ENCODE measurements at regions not wholly inside any gene's neighbourhood (a gene's known extent, or its start where the extent isn't known, plus 50 kb on each side); places are given as distances from the start of the nearest gene placed in this dataset.
"Not testable (repeated sequence)": the region's sequence is repeated elsewhere in the genome, so short reads cannot be mapped to it uniquely, and the experiment has no call there.

DNA sequence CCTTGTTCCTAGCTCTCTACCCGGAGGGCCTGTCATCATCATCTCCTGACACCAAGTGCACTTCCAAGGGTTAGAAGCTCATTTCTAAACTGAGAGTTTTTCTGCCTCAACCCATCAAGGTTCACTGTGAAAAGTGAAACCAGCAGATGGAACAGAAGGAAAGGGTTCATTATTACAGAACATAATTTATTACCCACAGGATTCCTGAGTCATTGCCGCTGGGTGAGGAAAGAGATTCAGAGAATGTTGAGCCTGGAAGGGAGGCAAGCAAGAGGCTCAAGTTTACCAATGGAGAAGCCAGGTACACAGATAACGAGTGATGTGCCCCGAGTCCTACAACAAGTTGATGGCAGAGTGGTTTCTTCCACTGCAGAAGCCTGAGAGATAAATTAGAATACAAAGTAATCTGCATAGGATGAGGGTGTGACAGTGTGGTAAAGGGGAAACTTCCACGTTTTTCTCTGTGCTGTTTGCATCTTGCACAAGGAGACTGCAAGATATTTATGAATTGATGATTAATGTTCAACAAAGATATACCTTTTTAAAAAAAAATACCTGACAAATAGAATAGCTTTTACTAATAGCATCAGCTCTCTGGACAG, 80.5 kb upstream of the SETMAR start:
- no peak for DNase-seq (ENCODE audit: low read depth, low spot score)

DNA sequence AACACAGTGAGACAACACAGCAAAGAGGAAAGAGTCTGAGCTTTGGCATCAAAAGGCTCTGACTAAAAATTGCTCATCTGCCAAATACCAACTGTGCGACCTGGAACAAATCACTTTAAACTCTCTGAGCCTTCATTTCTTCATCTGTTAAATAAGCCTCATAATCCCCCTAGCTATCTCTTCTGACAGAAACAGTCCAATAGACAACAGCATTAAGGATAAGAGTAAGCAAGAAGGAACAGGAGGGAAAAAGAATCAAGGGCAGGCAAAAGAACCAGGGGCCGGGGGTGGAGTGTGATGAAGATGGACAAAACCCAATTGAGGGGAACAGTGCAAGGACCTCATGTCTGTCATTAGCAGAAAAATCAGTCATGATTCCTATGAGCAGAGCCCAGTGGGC, 79.4 kb upstream of the SETMAR start:
- no peak for DNase-seq (ENCODE audit: low read depth, low spot score)

DNA sequence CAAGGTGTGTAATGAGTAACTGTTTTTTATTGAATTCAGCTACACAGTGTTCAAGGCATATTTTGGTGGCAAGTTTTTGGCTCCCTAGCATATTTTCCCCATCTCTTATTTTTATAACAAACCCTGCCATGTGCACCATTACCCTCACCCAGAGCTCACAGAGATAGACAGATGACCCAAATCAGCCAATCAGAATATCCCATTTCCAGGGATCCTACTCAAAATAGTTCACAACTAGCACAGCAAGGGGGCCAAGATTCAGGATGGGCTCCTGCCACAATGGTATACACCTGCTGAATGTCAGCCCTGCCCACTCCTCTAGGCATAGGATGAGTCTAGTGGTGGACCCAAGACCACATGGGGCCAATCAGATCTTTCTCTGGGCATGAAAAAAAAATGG, 78.8 kb upstream of the SETMAR start:
- DNase-seq (ENCODE audit: low read depth, low spot score), result no peak

DNA sequence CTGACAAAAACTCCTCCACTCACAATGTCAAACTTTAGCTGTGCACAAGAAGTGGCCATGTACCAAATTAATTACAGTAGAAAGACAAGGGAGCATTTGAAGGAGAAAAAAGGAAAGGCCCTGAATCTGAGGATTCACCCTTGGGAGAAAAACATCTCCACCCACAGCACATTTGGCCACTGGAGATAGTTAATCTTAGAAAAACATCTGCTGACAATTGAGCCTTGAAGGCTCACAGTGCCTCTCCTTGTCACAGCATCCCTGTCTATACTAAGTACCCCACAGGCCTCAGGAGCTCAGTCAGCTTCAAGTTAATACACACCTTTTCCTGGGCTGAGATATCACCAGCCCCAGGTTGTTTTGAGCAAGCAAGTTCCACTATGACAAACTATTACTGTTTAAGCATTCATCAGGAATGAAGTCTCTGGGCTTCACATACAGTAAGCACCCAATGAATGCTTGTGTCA, 78.1 kb upstream of the SETMAR start:
- no peak for DNase-seq (ENCODE audit: low read depth, low spot score)

DNA sequence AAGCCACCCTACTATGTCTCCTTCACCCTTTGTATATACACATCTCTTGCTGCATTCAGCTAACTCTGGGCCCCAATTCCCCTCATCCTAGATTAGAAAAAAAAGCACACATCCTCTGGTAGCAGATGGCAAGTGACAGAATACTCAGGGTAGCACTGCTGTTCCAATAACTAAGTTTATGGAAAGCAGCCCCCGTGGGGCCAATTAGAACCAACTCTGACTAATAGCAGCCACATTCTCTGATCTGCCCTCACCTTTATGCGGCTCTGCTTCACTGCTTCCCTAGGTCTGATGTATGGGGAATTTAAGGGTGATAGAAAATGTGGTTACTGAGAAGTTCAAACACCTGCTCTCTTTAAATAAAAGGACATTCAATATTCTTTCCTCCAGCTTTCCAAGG, 74.9 kb upstream of the SETMAR start:
- no peak for DNase-seq (ENCODE audit: low read depth, low spot score)

DNA sequence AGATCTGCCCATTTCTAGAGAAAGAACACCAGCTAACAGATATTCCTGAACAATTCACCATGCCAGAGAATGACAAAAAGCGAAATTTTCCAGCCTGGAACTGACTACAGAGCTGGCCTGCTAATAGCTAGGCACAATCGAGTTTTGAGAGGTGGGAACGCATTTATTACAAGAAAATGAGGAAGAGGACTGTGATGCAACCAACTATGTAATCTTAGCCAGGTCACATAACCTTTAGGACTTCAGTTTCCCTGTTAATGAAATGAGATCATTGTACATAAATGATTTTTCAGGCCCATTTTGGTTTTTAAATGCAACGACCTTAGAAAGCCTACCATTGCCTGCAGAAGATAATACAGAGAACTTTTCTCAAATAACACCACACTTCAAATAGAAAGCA, 72.1 kb upstream of the SETMAR start:
- no peak for DNase-seq (ENCODE audit: low read depth, low spot score)

DNA sequence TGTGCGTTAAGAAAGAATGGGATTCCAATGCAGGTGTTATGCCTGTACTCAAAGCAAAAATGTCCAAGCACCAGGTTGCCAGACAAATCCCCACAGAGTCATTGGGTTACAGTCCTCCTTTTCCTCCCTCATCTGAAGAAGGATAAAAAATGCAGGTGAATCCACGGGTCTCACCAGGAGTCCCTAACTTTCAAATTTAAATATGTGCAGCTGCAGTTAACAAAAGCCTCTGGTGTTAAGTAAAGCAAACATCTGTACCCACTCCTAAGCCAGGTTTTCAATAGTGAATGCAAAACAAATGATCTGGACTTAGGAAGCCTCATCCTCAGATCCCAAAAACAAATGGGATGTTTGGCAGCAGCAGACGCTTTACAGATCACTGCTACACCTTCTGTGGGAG, 70.4 kb upstream of the SETMAR start:
- DNase-seq (ENCODE audit: low read depth, low spot score), result no peak

DNA sequence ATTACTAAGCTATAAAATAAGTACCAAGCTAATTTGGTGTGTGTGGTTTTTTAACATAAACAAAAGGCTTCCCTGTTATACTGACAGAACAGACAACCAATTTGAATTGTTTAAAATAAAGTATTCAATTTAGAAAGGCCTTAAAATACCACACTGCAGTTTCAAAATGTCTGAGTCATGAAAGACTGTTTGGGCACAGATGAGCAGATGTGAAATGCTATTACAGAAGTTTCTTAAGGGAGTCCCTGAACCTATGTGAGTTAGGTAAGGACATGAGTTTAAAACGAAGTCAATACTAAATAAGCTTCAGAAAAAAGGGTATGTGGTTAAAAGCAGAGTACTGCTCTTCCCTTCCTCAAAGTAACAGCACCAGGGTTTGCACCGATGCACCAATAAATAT, 69.7 kb upstream of the SETMAR start:
- no peak for DNase-seq (ENCODE audit: low read depth, low spot score)

DNA sequence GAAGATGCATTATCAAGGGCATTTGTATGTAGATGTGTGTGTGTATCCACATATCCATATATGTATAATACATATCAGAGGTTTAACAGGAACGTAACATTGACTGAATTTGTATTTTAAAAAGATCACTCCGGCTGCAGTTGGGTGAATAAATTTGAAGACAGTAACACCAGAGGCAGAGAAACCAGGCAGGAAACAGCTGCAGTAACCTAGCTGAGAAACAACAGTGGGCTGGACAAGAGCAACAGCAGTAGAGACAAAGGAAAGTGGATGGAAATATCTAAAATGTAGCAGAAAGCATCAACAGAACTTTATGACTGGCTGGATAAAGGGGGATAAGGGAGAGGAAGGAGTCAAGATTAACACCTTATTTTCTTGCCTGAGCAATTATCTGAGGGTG, 68.3 kb upstream of the SETMAR start:
- no peak for DNase-seq (ENCODE audit: low read depth, low spot score)

DNA sequence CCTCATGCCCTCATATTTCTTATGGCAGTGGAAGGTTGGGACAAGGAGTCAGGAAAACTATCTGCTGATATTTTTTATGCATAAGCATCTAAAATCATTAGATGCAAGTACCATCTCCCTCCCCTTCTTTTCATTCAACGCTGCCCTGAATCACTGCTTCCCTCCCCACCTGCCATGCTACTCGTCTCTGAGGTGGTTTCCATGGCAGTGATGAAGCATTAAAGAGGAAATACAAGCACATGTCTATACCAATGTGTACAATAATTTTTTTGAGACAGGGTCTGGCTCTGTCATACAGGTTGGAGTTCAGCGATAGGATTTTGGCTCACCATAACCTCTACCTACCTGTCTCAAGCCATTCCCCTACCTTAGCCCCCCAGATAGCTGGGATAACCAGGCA, 67.5 kb upstream of the SETMAR start:
- DNase-seq (ENCODE audit: low read depth, low spot score), result no peak

DNA sequence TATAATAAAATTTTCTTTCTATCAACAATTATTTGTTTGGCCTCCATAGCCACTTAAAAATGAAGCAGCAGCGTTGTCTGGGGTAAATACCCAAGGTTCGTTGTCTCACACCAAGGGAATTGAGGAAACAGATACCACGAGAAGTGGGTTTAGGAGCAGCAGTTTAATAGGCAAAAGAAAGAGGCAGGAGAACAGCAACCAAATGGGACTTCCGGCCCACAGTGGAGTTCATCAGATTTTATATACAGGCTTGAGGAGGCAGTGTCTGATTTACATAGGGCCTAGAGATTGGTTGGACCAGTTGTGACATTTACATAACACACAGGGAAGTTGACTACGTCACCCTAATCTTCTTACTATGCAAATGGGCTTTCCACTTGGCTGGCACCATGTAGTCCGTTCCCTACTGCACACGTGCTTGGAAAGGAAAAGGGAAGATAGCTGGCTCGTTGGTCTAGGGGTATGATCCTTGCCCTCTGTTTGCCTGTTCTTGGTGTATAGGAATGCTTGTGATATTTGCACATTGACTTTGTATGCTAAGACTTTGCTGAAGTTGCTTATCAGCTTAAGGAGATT, 61.5 kb upstream of the SETMAR start:
- DNase-seq (ENCODE audit: low read depth, low spot score), result no peak

DNA sequence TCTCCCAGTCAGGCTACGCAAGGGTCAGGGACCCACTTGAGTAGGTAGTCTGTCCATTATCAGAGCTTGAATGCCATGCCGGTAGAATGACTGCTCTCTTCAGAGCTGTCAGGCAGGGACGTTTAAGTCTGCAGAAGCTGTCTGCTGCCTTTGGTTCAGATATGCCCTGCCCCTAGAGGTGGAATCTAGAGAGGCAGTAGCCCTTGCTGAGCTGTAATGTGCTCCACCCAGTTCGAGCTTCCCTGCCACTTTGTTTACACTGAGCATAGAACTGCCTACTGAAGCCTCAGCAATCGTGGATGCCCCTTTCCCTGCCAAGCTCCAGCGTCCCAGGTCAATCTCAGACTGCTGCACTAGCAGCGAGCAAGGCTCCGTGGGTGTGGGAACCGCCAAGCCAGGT, 57.5 kb upstream of the SETMAR start:
- DNase-seq (ENCODE audit: low read depth, low spot score), result peak; percentile 33

DNA sequence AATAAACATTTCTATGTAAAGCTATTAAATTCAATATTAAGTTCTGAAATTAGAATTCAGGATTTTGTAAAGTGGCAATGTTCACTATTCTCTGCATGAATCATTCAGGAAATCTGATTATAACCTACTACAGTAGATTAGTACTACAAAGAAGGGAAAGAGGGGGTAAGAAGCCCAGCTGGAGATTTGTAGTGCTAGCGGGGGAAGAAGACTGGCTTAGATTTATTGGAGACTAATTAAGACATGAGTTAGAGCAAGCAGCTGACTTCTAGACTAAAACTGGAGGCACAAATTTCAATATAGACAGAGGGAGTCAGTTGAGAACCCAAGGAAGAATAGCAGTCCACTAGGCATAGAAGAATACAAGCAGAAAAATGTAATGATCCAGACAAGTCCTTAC, 55.8 kb upstream of the SETMAR start:
- no peak for DNase-seq (ENCODE audit: low read depth, low spot score)

DNA sequence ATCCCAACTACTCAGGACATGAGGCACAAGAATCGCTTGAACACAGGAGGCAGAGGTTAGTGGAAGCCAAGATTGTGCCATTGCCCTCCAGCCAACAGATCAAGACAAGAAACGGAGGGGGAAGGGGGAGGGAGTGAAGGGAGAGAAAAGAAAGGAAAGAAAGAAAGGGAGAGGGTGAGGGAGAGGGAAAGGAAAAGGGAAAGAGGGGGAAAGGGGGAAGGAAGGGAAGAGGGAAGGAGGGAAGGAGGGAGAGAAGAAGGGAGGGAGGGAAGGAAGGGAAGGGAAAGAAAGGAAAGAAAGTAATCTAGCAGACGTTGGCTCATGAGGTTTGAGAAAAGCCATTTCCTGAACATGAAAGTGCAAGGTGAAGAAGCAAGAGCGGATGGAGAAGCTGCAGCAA, 53.1 kb upstream of the SETMAR start:
- no peak for DNase-seq (ENCODE audit: low read depth, low spot score)

DNA sequence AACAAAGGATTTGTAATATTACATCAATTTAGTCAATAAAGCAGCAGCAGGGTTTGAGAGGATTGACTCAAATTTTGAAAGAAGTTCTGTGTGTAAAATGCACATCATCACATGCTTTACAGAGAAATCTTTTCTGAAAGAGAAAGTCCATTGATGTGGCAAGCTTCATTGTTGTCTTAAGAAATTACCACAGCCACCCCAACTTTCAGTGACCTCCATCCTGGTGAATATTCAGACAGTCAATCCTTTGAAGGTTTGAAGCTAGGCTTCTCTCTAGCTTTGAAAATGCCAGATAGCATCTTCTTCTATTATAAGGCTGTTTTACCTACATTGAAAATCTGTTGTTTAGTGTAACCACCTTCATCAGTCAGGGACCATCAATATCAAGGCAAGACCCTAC, 51.8 kb upstream of the SETMAR start:
- no peak for DNase-seq (ENCODE audit: low read depth, low spot score)

DNA sequence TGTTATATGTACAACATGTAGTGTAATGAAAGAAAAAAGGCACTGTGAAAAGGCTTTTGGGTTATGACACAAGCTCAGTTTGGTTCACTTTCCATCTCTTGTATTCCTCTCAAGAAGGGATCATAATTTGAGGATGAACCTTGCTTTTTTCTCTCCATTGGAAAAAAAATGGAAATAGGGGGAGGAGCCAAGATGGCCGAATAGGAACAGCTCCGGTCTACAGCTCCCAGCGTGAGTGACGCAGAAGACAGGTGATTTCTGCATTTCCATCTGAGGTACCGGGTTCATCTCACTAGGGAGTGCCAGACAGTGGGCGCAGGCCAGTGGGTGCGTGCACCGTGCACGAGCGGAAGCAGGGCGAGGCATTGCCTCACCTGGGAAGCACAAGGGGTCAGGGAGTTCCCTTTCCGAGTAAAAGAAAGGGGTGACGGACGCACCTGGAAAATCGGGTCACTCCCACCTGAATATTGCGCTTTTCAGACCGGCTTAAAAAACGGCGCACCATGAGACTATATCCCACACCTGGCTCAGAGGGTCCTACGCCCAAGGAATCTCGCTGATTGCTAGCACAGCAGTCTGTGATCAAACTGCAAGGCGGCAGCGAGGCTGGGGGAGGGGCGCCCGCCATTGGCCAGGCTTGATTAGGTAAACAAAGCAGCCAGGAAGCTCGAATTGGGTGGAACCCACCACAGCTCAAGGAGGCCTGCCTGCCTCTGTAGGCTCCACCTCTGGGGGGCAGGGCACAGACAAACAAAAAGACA, 49.9 kb upstream of the SETMAR start:
- DNase-seq (ENCODE audit: low read depth, low spot score), result not testable (repeated sequence)

Measured in ELF-1 (cell line).